GM23338 (cell line): ENCODE measurements at regions not wholly inside any gene's neighbourhood (a gene's known extent, or its start where the extent isn't known, plus 50 kb on each side); places are given as distances from the start of the nearest gene placed in this dataset.
"Not testable (repeated sequence)": the region's sequence is repeated elsewhere in the genome, so short reads cannot be mapped to it uniquely, and the experiment has no call there.

ENCODE experiments used
- ATAC-seq: fragments of 200-7000 bp; cut with Tn5 transposase; 3 replicates; pipeline ENCODE4 v1.9.1; 2020
- DNase-seq: peaks from one replicate; pipeline ENCODE4 v3.0.0-alpha.2; 2015; ENCODE audit warnings: low spot score
- H2AFZ ChIP-seq: fragments of 200-600 bp; sonication (generic); 2 replicates; pipeline ENCODE4 v1.8.0; 2016; ENCODE audit warnings: antibody characterized with exemption, mild to moderate bottlenecking, moderate library complexity
- H3F3A ChIP-seq: fragments of 200-600 bp; sonication (generic); replicated peaks from 2 replicates; pipeline ENCODE4 v1.8.0; 2017; ENCODE audit warnings: antibody characterized with exemption, mixed run types, low read depth
- H3K27ac ChIP-seq: fragments of 200-600 bp; sonication (generic); 2 replicates; pipeline ENCODE4 v1.6.1; 2016; ENCODE audit warnings: low read depth
- H3K27me3 ChIP-seq: fragments of 200-600 bp; sonication (generic); 2 replicates; pipeline ENCODE4 v1.8.0; 2016; ENCODE audit warnings: mild to moderate bottlenecking, mixed run types, moderate library complexity; ENCODE audit not compliant: insufficient read depth
- H3K36me3 ChIP-seq: fragments of 200-600 bp; sonication (generic); 2 replicates; pipeline ENCODE4 v1.8.0; 2016; ENCODE audit warnings: mild to moderate bottlenecking; ENCODE audit not compliant: insufficient read depth
- H3K4me1 ChIP-seq: fragments of 200-600 bp; sonication (generic); 2 replicates; pipeline ENCODE4 v1.8.0; 2016; ENCODE audit warnings: mild to moderate bottlenecking, moderate library complexity; ENCODE audit not compliant: insufficient read depth
- H3K4me2 ChIP-seq: fragments of 200-600 bp; sonication (generic); 2 replicates; pipeline ENCODE4 v1.7.1; 2017; ENCODE audit warnings: mixed run types
- H3K4me3 ChIP-seq: fragments of 200-600 bp; sonication (generic); 2 replicates; pipeline ENCODE4 v1.6.1; 2016; ENCODE audit warnings: mixed run types
- H3K79me2 ChIP-seq: fragments of 200-600 bp; sonication (generic); replicated peaks from 2 replicates; pipeline ENCODE4 v1.8.0; 2017; ENCODE audit warnings: mild to moderate bottlenecking; ENCODE audit not compliant: insufficient read depth
- H3K9me2 ChIP-seq: fragments of 200-600 bp; sonication (generic); 2 replicates; pipeline ENCODE4 v1.8.0; 2017; ENCODE audit not compliant: insufficient read depth
- H4K20me1 ChIP-seq: fragments of 200-600 bp; sonication (generic); replicated peaks from 2 replicates; pipeline ENCODE4 v1.8.0; 2017; ENCODE audit warnings: mild to moderate bottlenecking; ENCODE audit not compliant: insufficient read depth
- H3K27ac Mint-ChIP-seq: 2 replicates; pipeline ENCODE4 v1.8.0; 2020; ENCODE audit warnings: inconsistent platforms, mild to moderate bottlenecking, moderate library complexity, mixed read lengths
- H3K27me3 Mint-ChIP-seq: 3 replicates; pipeline ENCODE4 v1.8.0; 2022; ENCODE audit warnings: low read depth, mild to moderate bottlenecking, moderate library complexity, mixed read lengths, inconsistent platforms; ENCODE audit not compliant: insufficient read depth, poor library complexity
- H3K36me3 Mint-ChIP-seq: 3 replicates; pipeline ENCODE4 v1.8.0; 2021; ENCODE audit warnings: low read depth, mild to moderate bottlenecking, inconsistent platforms, moderate library complexity, mixed read lengths
- H3K4me1 Mint-ChIP-seq: 3 replicates; pipeline ENCODE4 v1.8.0; 2020; ENCODE audit warnings: mild to moderate bottlenecking, inconsistent platforms, mixed read lengths
- H3K4me3 Mint-ChIP-seq: 3 replicates; pipeline ENCODE4 v1.8.0; 2021; ENCODE audit warnings: moderate library complexity, mild to moderate bottlenecking, inconsistent platforms, mixed read lengths
- H3K9me3 Mint-ChIP-seq: 3 replicates; pipeline ENCODE4 v1.8.0; 2020; ENCODE audit warnings: moderate library complexity, mild to moderate bottlenecking, inconsistent platforms, mixed read lengths
- EZH2 ChIP-seq: fragments of 200-600 bp; sonication (generic); IDR thresholded peaks from one replicate; pipeline ENCODE4 v1.8.0; 2017; ENCODE audit warnings: antibody characterized with exemption, mild to moderate bottlenecking, low read depth; ENCODE audit not compliant: unreplicated experiment
- EZH2phosphoT487 ChIP-seq: fragments of 200-600 bp; sonication (generic); IDR thresholded peaks from one replicate; pipeline ENCODE4 v1.8.1; 2018; ENCODE audit warnings: antibody characterized with exemption; ENCODE audit not compliant: unreplicated experiment
- JUNB ChIP-seq: IDR thresholded peaks from one replicate; pipeline ENCODE4 v1.6.1; 2016; ENCODE audit warnings: antibody characterized with exemption; ENCODE audit not compliant: unreplicated experiment
- NANOG ChIP-seq: IDR thresholded peaks from 2 replicates; pipeline ENCODE4 v1.6.1; 2016; ENCODE audit warnings: antibody characterized with exemption, borderline replicate concordance
- STAT1 ChIP-seq: IDR thresholded peaks from one replicate; pipeline ENCODE4 v1.6.1; 2016; ENCODE audit warnings: antibody characterized with exemption; ENCODE audit not compliant: unreplicated experiment
- ZNF114 ChIP-seq: fragments of 250-450 bp; sonication (Bioruptor Pico); IDR thresholded peaks from 2 replicates; pipeline ENCODE4 v1.5.0; 2020; ENCODE audit warnings: mild to moderate bottlenecking, moderate library complexity
- ZNF331 ChIP-seq: fragments of 250-450 bp; sonication (Bioruptor Pico); IDR thresholded peaks from 2 replicates; pipeline ENCODE4 v1.5.0; 2020; ENCODE audit warnings: low read depth, mild to moderate bottlenecking, moderate library complexity
- TF ChIP-seq, protein P1 (sequence below): fragments of 250-450 bp; sonication (Bioruptor Pico); IDR thresholded peaks from 2 replicates; pipeline ENCODE4 v1.5.0; 2020; ENCODE audit warnings: mild to moderate bottlenecking, moderate library complexity
- TF ChIP-seq, protein P2 (sequence below), 2 experiments: fragments of 200-600 bp in 1 of 2; sonication (generic) in 1 of 2; conservative IDR thresholded peaks; 2 replicates each; pipeline versions ENCODE4 v1.5.1 to v1.6.1; 2016 to 2017; ENCODE audit warnings: antibody characterized with exemption in 2 of 2, low read depth in 2 of 2, mild to moderate bottlenecking in 2 of 2, moderate library complexity in 1 of 2
- TF ChIP-seq, protein P3 (sequence below): IDR thresholded peaks from one replicate; pipeline ENCODE4 v1.6.1; 2018; ENCODE audit warnings: antibody characterized with exemption; ENCODE audit not compliant: unreplicated experiment
- TF ChIP-seq, protein P4 (sequence below): IDR thresholded peaks from 2 replicates; pipeline ENCODE4 v1.6.1; 2016; ENCODE audit warnings: antibody characterized with exemption

DNA sequence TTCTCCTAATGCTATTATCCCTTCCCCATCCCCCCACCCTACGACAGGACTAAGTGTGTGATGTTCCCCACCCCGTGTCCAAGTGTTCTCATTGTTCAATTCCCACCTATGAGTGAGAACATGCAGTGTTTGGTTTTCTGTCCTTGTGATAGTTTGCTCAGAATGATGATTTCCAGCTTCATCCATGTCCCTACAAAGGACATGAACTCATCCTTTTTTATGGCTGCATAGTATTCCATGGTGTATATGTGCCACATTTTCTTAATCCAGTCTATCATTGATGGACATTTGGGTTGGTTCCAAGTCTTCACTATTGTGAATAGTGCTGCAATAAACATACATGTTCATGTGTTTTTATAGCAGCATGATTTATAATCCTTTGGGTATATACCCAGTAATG lies 183.4 kb downstream of the MSN start:
- H3K4me1 Mint-ChIP-seq, H3K27ac ChIP-seq, H3K27me3 Mint-ChIP-seq, H3K9me3 Mint-ChIP-seq, H3K4me3 Mint-ChIP-seq, H3K27ac Mint-ChIP-seq, H2AFZ ChIP-seq, DNase-seq, ATAC-seq, H3K27me3 ChIP-seq, H3K4me1 ChIP-seq, H3K9me2 ChIP-seq, H3K36me3 Mint-ChIP-seq, H3K4me2 ChIP-seq, H3F3A ChIP-seq, H4K20me1 ChIP-seq, H3K4me3 ChIP-seq, H3K79me2 ChIP-seq, H3K36me3 ChIP-seq: not testable (repeated sequence)

DNA sequence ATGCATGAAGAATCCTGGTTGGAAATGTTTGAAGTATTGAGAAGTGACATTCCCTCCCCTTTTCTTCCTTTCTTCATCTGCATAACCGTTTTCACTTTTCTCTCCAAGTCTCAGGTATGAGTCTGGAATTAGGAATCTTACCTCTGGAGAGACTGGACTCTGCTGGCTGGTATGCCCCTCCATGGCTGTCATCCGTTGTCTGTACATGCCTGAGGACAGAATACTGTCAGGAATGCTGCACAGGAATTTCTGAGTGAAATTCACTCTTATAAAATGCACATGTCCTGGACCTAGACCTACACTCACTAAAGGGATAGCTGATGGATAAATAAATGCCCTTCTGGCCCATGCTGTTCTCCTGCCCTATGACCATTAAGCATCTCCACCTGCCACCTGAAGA lies 179.5 kb downstream of the MSN start:
- H4K20me1 ChIP-seq = no peaks in the 10 kb centered on the region
- DNase-seq = no peak
- H3K27ac ChIP-seq = no peak overlapping the region
- Mint-ChIP-seq H3K36me3 (no peaks in the 10 kb centered on the region; the same call in 2 of the 3 replicates), H3K9me3 (no peaks in the 10 kb centered on the region), H3K27me3 (no peaks in the 10 kb centered on the region), H3K4me1 (no peaks in the 10 kb centered on the region), H3K4me3 (no peak overlapping the region), H3K27ac (no peak overlapping the region)
- H3K79me2 ChIP-seq = no peaks in the 10 kb centered on the region
- H3K27me3 ChIP-seq = no peaks in the 10 kb centered on the region
- H3K4me1 ChIP-seq = no peaks in the 10 kb centered on the region
- H3K36me3 ChIP-seq = no peaks in the 10 kb centered on the region
- no peak for ATAC-seq
- H3K4me2 ChIP-seq = no peak overlapping the region
- H3K9me2 ChIP-seq = no peaks in the 10 kb centered on the region
- no peak overlapping the region for H3K4me3 ChIP-seq
- no peaks in the 10 kb centered on the region for H3F3A ChIP-seq
- no peak overlapping the region for H2AFZ ChIP-seq
- TF ChIP-seq STAT1 = no peak
- TF ChIP-seq EZH2phosphoT487 = no peak
- TF ChIP-seq, protein P1, sequence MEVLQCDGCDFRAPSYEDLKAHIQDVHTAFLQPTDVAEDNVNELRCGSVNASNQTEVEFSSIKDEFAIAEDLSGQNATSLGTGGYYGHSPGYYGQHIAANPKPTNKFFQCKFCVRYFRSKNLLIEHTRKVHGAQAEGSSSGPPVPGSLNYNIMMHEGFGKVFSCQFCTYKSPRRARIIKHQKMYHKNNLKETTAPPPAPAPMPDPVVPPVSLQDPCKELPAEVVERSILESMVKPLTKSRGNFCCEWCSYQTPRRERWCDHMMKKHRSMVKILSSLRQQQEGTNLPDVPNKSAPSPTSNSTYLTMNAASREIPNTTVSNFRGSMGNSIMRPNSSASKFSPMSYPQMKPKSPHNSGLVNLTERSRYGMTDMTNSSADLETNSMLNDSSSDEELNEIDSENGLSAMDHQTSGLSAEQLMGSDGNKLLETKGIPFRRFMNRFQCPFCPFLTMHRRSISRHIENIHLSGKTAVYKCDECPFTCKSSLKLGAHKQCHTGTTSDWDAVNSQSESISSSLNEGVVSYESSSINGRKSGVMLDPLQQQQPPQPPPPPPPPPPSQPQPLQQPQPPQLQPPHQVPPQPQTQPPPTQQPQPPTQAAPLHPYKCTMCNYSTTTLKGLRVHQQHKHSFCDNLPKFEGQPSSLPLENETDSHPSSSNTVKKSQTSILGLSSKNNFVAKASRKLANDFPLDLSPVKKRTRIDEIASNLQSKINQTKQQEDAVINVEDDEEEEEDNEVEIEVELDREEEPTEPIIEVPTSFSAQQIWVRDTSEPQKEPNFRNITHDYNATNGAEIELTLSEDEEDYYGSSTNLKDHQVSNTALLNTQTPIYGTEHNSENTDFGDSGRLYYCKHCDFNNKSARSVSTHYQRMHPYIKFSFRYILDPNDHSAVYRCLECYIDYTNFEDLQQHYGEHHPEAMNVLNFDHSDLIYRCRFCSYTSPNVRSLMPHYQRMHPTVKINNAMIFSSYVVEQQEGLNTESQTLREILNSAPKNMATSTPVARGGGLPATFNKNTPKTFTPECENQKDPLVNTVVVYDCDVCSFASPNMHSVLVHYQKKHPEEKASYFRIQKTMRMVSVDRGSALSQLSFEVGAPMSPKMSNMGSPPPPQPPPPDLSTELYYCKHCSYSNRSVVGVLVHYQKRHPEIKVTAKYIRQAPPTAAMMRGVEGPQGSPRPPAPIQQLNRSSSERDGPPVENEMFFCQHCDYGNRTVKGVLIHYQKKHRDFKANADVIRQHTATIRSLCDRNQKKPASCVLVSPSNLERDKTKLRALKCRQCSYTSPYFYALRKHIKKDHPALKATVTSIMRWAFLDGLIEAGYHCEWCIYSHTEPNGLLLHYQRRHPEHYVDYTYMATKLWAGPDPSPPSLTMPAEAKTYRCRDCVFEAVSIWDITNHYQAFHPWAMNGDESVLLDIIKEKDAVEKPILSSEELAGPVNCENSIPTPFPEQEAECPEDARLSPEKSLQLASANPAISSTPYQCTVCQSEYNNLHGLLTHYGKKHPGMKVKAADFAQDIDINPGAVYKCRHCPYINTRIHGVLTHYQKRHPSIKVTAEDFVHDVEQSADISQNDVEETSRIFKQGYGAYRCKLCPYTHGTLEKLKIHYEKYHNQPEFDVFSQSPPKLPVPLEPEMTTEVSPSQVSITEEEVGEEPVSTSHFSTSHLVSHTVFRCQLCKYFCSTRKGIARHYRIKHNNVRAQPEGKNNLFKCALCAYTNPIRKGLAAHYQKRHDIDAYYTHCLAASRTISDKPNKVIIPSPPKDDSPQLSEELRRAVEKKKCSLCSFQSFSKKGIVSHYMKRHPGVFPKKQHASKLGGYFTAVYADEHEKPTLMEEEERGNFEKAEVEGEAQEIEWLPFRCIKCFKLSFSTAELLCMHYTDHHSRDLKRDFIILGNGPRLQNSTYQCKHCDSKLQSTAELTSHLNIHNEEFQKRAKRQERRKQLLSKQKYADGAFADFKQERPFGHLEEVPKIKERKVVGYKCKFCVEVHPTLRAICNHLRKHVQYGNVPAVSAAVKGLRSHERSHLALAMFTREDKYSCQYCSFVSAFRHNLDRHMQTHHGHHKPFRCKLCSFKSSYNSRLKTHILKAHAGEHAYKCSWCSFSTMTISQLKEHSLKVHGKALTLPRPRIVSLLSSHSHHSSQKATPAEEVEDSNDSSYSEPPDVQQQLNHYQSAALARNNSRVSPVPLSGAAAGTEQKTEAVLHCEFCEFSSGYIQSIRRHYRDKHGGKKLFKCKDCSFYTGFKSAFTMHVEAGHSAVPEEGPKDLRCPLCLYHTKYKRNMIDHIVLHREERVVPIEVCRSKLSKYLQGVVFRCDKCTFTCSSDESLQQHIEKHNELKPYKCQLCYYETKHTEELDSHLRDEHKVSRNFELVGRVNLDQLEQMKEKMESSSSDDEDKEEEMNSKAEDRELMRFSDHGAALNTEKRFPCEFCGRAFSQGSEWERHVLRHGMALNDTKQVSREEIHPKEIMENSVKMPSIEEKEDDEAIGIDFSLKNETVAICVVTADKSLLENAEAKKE (CRISPR knock-in tag) = no peak
- no peak for TF ChIP-seq ZNF114 (CRISPR knock-in tag)
- no peak for TF ChIP-seq ZNF331 (CRISPR knock-in tag)
- TF ChIP-seq, protein P2, sequence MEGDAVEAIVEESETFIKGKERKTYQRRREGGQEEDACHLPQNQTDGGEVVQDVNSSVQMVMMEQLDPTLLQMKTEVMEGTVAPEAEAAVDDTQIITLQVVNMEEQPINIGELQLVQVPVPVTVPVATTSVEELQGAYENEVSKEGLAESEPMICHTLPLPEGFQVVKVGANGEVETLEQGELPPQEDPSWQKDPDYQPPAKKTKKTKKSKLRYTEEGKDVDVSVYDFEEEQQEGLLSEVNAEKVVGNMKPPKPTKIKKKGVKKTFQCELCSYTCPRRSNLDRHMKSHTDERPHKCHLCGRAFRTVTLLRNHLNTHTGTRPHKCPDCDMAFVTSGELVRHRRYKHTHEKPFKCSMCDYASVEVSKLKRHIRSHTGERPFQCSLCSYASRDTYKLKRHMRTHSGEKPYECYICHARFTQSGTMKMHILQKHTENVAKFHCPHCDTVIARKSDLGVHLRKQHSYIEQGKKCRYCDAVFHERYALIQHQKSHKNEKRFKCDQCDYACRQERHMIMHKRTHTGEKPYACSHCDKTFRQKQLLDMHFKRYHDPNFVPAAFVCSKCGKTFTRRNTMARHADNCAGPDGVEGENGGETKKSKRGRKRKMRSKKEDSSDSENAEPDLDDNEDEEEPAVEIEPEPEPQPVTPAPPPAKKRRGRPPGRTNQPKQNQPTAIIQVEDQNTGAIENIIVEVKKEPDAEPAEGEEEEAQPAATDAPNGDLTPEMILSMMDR (conservative IDR thresholded peaks at IDR 0.05; ENCODE audit: low read depth in 2 of 2) = no peak
- TF ChIP-seq JUNB = no peak
- TF ChIP-seq, protein P3, sequence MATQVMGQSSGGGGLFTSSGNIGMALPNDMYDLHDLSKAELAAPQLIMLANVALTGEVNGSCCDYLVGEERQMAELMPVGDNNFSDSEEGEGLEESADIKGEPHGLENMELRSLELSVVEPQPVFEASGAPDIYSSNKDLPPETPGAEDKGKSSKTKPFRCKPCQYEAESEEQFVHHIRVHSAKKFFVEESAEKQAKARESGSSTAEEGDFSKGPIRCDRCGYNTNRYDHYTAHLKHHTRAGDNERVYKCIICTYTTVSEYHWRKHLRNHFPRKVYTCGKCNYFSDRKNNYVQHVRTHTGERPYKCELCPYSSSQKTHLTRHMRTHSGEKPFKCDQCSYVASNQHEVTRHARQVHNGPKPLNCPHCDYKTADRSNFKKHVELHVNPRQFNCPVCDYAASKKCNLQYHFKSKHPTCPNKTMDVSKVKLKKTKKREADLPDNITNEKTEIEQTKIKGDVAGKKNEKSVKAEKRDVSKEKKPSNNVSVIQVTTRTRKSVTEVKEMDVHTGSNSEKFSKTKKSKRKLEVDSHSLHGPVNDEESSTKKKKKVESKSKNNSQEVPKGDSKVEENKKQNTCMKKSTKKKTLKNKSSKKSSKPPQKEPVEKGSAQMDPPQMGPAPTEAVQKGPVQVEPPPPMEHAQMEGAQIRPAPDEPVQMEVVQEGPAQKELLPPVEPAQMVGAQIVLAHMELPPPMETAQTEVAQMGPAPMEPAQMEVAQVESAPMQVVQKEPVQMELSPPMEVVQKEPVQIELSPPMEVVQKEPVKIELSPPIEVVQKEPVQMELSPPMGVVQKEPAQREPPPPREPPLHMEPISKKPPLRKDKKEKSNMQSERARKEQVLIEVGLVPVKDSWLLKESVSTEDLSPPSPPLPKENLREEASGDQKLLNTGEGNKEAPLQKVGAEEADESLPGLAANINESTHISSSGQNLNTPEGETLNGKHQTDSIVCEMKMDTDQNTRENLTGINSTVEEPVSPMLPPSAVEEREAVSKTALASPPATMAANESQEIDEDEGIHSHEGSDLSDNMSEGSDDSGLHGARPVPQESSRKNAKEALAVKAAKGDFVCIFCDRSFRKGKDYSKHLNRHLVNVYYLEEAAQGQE = no peak
- no peak for TF ChIP-seq EZH2
- no peak for TF ChIP-seq NANOG
- TF ChIP-seq, protein P4, sequence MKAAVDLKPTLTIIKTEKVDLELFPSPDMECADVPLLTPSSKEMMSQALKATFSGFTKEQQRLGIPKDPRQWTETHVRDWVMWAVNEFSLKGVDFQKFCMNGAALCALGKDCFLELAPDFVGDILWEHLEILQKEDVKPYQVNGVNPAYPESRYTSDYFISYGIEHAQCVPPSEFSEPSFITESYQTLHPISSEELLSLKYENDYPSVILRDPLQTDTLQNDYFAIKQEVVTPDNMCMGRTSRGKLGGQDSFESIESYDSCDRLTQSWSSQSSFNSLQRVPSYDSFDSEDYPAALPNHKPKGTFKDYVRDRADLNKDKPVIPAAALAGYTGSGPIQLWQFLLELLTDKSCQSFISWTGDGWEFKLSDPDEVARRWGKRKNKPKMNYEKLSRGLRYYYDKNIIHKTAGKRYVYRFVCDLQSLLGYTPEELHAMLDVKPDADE = no peak
